Activated naive CD4-positive, alpha-beta T cell treated with Interleukin-2 at 50 U/mL for 16 hours (primary cell): ENCODE measurements at regions not wholly inside any gene's neighbourhood (a gene's known extent, or its start where the extent isn't known, plus 50 kb on each side); places are given as distances from the start of the nearest gene placed in this dataset.

Source experiments
- DNase-seq: peaks from one replicate; pipeline ENCODE4 v3.0.0-alpha.2; 2020

DNA sequence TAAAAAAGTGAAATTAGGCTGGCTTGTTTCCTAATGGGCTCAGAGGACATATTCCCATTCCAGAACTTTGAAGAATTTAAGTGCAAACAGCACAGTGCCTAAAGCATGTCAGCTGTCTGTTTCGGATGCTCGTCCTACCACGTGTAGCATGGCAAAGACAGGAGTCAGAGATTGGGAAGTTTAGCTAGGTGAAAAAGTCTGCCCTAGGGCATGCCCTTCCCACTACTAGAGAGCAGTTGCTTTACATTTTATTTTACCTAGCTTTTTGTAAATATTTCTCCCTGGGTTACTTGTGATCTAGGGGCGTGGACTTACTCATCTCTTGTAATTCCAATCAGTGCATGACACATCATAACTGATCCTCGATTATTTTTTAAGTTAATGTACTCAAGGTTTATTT lies 111.1 kb downstream of the LMO4 start:
- no peak for DNase-seq

DNA sequence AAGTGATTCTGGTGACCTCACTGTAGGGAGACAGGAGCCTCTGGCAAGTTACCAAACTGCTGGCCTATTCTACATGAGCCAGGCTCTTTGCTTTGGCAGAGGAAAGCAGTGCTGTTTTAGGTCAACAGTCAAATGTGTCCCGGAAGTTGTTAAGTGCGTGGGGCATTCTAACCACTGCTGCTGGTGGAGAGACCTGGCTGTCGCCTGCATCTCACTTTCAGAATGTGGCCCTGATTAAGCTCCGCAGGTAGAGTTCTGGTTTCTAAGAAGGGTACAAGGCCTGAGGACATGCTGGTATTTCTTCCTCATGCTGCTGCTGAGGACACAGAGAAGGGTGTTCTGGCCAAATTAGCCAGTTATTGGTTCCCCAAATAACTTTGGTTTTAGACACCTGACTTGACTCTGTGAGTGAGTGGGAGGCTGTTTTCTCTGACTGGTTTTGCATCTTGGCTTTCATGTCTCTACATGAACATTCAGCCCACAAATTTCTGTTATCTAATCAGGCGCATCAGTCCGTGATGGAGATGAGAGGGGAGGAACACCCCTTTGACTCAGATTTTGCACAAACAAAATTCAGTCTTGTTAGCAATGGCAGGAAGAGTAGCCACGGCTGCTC lies 120.8 kb downstream of the LMO4 start:
- DNase-seq: peak; percentile 64

DNA sequence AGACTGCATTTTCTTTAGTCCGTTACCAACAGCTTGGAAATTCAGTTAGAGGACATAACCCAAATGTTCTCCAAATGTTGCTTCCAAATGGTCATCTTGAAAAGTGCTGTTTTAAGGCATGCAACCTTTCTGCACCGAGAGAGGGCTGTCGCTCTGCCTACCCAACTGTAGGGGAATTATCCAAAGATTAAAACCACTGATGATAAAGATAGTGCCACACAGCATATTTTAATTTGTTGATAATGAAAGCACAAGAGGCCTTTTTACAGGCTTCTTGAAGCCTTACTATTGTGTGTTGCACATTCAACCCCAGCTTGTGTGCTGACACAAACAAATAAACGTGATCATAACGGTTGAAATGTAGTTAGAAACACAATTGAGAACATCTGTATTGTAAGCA lies 121.5 kb downstream of the LMO4 start:
- no peak for DNase-seq

DNA sequence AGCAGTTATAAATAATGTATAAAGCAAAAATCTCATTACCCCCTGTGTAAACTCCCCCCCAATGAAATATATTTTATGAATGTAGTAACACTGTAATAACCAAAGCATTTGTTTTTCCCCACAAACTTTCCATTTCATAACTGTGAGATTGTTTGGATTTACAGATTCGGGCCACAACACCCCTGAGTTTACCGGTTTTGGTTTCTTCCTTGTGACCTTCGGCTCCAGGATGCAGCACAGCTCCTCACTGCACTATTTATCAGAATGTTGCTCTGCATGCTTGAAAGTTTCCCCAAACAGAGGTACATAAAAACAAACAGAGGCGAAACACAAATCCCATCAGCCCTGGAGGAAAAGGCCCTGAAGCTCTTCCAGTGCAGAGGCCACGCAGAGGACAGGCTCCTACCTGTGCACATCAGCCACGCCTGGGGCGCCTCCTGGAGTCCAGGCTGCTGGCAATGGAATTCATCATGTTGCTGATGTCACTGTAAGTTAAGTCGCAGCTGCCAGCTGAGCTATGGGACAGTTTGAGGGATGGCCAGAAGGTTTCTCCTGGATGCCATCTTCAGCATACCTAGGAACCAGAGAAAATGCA lies 122.0 kb downstream of the LMO4 start:
- peak; percentile 15 for DNase-seq

DNA sequence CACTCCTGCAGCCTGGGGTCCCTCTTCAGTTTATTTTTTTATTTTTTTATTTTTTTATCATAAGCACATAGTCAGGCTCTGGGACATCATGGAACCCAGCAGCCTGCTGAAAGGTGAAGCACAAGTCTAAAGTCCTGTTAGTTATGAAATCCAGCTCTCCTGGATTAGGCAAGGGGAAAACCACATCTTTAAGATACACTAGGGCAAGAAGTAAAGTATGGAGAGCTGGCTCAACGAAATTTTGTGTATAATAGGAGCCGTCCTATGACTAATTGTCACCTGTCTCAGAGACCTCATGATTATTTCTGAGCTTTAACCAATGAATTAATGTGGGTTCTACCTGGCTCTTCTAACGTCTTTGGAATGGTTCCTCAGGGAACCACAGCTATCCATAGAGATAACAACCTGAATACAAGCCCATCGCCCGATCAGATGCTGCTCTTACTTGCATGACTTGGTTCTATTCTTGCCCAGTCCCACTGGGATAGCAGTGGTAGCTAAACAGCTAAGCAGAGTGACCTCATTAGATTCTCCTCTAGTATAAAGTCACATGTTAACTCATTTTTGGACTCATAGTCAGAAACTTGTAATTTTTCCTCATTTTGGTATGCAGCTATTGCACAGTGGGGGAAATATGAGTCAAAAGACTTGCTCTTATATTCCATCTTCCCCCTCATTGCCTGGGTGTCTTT lies 122.7 kb downstream of the LMO4 start:
- DNase-seq: no peak

DNA sequence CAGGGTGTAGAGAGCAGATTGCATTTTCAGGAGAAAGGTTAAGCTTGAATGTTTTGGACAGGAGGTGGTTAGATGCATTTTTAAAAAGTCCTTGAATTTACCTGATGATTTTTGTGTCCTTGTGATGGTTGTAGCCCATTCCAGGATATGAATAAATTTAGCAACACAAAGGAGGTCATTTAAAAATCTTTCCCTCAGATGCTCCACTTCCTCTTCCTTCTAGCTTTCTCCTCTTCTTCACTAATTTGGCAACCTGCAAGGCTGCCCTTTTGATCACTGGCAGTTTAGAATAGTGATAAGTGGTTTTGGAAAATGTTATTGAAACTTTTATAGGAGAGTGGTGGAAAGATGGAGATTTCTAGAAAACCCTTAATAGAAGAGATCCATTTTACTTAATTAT lies 124.0 kb downstream of the LMO4 start:
- DNase-seq: no peak

DNA sequence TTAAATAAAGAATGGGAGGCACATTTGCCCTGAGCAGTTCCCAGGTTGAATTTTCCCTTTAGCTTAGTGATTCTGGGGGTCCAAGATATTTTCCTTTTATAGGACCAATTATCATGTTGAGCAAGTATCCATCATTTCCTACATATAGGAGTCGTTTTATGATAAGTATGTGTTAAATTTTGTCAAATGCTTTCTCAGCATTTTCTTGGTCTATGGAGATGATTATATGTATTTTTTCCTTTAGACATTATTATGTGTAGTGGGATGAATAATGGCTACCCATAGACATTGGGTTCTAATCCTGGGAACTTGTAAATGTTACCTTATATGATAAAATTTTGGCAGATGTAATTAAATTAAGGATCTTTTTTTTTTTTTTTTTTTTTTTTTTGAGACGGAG lies 128.7 kb downstream of the LMO4 start:
- no peak for DNase-seq

DNA sequence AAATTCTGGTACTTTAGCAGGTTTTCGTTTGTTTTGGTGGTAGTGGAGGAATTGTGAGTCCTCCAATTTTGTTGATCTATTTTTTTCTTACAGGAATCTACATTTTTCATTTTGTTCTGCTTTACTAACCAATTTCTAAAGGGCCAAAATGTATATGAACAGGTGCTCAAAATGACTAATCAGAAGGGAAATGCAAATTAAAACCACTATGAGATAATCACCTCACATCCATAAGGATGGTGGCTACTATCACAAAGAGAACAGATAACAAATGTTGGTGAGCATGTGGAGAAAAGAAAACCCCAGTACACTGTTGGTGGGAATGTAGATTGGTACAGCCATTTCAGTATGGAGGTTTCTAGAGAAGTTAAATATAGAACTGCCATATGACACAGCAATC lies 134.2 kb downstream of the LMO4 start:
- no peak for DNase-seq

DNA sequence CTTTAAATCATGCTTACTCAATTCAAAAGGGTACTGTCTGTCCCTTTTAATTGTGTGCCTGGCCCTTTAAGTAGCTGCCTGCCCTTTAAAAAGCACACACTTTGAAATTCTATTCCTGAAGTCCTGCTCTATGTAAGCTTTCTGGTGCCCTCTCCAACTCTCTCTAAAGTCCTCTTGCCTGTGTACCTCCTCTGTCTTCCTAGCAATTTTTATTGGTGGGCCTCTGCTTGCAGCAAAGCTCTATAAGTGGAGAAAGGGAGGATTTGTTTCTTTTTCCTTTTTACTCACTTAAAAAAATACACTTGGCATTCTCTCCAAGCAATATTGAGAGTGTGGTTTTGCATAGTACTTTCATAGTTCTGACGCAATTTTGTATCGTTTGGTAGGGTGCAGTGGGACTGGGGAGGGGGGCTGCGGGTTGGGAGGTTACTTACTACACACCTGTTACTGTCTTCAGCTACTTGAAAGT lies 135.4 kb downstream of the LMO4 start:
- DNase-seq: no peak

DNA sequence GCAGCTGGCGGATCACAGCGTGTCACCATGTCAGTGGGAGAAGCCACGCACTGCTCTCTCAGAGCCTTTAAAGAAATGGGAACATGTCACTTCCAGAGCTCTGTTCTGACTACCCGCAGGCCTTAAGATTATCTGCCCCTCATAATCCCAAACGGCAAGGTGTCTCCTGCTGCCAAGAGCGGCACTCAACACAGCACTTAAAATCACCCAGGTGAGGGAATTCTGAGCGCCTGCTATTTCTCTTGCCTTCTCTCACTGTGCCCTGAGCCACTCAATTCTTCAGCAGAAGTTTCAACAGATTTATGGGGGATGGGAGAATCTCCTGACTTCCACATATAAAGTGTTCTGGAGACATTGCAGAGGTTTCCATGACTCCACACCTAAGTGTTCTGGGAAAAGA lies 137.9 kb downstream of the LMO4 start:
- DNase-seq: no peak

DNA sequence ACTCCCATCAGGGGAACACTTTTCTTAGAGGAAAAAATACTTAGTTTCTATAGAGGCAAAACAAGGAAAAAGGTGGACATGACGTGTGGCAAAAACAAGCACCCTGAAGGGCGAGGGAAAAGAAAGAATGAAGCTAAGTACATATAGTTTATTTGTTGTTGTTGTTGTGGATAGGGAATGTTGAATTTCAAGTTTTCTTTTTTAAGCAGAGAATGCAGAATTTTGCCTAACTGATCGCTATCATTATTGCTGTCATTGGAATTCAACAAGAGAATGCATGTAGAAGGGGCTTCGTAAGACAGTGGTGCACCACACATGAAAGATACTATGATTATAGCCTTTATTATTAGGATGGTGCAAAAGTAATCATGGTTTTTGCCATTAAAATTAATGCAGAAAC lies 144.0 kb downstream of the LMO4 start:
- DNase-seq: no peak

DNA sequence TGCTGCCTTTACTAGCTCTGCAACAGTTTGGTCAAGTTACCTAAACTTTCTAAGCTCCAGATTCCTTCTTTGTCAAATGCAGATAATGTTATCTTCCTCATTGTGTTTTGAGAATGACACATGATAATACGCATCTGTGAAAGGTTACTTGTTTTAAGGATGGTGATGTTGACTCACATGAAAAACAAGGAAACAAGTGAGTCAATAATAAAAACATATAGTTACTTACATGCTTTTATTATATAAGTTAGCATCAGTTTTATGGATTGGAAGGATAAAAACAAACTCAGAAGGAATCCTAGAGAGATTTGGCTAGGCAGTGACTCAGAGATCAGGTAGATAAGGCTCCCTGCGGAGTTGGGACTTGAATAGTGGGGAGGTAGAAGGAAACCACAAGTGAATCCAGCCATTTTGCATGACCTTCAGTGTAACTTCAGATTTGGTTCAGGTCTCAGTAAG lies 144.6 kb downstream of the LMO4 start:
- no peak for DNase-seq

DNA sequence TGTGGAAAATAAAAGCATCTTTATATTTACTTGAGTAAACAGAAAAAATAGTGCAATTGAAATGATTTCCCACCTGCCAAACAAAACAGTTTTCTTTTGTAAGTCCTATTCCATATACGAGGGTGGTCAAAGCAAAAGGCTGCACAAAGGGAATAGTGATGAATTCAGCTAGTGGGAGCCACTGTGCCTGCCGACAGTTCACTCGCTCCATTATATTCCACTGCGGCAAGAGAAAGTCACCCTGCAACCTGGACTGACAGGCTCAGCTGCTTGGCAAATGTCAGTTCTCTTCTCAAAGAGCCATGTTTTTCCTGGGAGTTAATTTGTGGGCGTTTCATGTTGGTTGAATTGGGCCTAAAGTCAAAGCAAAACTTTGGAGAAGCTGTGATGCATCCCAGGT lies 145.4 kb downstream of the LMO4 start:
- no peak for DNase-seq

DNA sequence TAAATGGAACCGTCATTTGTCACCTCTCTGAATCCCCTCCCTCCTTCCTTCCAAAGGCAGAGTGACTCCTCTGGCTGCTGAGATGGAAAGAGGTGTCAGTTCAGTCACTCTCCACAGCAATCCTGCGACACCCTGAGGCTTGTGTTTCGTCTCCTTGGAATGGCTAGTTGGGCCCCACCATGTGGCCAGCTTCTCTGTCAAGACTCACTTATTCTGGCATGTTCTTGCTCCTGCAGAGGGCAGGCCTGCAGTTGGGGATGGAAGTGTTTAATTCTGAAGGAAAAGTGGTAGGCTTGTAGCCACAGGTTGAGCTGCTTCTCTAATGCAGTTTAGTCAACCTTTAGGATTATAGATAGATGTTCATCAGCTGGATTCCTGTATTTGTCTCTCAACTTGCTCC lies 149.6 kb downstream of the LMO4 start:
- DNase-seq: no peak

DNA sequence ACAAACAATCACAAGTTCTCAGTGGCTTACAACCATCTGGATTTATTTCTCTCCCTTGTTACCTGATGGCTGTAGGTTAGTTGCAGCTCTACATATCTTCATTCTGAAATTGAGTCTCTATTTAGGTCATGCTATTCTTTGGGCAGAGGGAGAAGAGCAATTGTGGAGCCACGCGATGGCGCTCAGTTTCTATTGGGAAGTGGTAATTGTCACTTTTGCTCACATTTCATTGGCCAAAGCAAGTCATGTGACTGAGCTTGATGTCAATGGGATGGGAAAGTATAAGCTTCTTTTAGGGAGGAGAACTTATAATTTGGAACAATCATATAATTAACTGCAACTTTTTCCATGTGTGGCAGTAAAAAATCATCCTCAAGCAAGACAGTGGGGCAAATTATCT lies 166.5 kb downstream of the LMO4 start:
- no peak for DNase-seq

DNA sequence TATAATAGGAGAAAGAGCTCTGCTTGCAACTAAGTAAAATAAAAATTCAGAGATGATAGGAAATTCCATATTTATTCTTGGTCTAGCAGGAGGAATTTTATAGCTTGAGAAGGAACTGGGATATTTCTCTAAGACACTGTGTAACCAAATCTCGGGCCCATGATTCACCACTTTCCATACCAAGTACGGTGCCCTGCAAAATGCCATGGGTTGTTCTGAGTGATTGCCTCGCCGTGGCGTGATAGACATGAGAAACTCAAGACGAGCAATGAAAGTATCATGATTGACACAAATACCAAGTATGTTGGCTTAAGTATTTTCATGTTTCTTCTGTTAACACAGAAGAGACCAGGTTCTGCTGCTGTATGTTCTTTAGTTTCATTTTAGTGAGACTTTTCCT lies 167.2 kb downstream of the LMO4 start:
- no peak for DNase-seq

DNA sequence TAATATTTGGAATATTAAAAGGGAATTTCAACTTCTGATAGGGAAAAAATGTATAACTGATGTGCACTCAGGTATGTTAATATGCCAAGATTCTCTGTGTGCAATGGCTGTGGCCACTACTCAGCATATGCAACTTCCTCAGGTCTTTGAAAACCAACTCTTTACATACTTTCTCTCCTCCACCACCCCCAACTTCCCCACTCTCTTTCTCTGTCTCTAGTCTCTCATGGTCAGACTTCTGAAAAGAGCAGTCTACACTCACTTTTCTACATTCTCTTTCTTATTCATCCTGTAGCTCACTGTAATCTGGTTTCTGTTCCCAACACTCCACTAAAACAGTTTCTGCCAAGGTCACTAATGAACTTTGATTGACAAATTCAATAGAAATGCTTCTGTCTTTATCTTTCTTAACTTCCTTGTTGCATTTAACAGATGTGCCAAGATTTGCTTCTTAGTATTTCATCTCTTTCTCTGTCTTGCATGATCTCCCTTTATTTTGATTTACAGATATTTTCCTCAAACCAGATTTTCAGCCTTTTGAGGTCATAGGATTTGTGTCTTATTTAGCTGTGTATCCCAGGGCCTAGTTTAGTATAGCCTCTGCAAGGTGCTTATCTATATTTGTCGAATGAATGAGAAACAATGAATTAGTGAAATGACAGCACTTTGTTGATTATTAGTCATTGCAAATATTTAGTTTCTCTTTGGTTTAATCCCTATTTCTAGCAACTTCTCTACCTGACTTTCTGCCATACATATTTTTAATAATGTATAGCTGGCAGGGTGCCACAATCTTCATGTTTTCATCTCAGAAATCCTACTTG lies 168.9 kb downstream of the LMO4 start:
- no peak for DNase-seq

DNA sequence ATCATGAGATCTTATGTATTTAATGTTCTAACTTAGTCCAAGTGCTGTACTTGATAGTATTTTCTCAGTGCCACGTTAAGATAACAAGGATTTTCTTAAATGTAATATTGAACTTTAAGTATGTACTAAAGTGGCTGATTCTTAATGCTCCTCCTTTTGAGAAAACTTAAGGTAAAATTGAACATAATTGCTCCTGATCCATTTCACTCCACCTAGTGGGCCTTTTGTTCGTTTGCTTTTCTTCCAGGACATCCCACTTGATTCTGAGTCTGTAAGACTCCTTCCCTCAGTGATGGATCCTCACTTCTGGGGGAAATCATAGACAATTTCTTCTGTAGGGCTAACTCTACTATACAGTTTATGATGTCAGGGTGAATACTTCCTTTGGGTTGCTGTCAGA lies 173.1 kb downstream of the LMO4 start:
- DNase-seq: no peak

DNA sequence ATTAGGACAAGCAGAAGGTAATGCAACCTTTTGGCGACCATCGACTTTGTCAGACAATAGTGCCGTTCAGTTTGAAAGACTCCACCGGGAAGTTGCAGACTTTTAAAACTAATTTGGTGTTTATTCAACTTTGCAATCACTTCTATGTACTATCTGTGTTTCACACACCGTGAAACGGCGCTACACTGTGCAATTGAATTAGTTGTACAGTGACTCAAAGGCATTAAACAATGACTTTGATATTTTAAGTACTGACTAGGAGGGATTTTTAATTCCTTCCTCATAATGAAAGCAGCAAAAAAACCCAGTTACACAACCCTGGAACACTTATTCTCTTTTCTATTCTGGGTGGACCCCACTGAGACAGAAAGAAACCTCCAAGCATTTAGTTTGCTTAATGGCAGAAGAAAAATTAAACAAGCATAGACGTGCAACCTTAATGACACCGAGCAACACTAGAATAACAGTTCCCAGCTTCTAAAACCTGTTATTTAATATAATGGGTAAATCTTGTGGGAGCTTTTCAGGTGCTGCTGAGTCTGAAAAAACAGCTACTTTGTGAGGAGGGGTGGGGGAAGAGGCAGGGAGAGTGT lies 176.8 kb downstream of the LMO4 start:
- no peak for DNase-seq

DNA sequence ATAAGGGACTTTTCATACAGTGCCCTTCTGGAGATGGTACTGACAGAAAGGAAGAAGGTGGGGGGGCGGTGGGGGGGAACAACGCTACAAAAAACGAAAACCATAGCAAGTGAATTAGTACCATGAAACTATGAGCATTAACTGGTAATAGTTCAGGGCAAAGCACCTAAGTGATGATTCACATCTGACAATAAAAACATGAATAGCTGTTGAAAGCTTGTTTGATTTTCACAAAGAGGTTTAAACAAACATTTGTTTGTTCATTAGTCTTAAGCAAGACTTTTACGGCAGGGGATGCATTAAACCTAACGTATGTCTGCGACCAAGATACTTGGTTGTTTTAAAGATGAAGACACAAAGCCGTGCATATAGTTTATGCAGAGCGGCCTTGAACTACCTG lies 177.5 kb downstream of the LMO4 start:
- no peak for DNase-seq

DNA sequence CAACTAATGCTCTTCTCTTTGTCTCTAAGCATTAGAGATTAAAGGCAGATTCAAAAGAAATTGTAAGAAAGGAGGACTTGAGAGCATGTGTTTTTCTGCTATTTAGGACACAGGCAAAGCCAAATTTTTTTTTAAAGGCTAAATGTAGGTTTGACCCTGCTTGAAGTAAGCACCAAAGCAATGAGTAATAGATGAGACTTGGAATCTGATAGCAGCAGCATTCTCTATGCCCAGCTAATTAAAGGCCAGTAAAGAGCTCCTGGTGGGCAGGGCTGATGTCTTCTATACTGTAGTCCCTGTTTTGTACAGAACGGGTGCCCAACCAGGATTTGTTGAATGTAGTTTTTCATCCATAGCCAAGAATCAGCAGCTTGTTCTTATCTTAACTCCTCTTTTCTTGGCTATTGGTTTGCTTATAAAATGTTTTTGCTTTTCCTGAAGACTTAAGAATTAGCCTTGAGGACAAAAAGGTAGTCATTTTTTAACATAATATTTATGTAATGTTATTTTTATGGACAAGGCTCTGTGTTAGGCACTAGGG lies 179.6 kb downstream of the LMO4 start:
- DNase-seq: no peak

DNA sequence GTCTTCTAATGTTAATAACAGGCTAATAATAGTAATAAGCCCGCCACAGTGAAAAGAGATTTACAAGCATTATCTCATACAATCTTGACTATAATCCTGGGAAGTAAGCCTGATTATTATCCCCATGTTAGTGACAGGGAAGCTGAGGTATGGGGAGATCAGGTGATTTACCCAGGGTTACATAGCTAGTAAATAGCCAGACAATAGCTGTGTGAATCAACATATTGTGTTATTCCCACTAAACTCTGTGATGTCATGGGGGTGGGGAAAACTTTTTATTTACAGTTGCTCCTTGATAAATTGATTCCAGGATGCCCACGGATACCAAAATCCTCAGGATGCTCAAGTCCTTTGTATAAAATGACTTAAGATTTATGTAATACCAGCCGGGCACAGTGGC lies 181.9 kb downstream of the LMO4 start:
- DNase-seq: no peak

DNA sequence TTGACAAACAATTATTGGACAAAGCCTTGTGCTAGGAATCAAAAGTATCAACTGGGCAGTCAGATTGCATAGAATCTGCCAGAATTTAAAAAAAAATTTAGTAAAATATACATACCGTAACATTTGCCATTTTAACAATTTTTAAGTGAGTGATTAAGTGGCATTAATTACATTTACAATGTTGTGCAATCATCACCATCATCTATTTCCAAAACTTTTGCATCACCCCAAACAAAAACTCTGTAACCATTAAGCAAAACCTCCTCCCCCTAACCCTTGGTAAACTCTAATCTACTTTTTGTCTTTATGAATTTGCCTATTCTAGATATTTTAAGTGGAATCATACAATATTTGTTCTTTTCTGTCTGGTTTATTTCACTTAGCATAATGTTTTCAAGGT lies 182.8 kb downstream of the LMO4 start:
- DNase-seq: no peak
